DMS 273 (cell line): ENCODE measurements at regions not wholly inside any gene's neighbourhood (a gene's known extent, or its start where the extent isn't known, plus 50 kb on each side); places are given as distances from the start of the nearest gene placed in this dataset.
A peak's percentile ranks its signal among the peaks of the same experiment; 100 is the strongest.
"Not testable (repeated sequence)": the region's sequence is repeated elsewhere in the genome, so short reads cannot be mapped to it uniquely, and the experiment has no call there.

Source experiments
- DNase-seq: peaks from one replicate; lab custom pipeline; 2025; ENCODE audit not compliant: unreplicated experiment; lab: John Stamatoyannopoulos, UW

GRCh38 chr12:76183459-76184186, 99.1 kb upstream of the NAP1L1 start:
- no peak for DNase-seq

DNA sequence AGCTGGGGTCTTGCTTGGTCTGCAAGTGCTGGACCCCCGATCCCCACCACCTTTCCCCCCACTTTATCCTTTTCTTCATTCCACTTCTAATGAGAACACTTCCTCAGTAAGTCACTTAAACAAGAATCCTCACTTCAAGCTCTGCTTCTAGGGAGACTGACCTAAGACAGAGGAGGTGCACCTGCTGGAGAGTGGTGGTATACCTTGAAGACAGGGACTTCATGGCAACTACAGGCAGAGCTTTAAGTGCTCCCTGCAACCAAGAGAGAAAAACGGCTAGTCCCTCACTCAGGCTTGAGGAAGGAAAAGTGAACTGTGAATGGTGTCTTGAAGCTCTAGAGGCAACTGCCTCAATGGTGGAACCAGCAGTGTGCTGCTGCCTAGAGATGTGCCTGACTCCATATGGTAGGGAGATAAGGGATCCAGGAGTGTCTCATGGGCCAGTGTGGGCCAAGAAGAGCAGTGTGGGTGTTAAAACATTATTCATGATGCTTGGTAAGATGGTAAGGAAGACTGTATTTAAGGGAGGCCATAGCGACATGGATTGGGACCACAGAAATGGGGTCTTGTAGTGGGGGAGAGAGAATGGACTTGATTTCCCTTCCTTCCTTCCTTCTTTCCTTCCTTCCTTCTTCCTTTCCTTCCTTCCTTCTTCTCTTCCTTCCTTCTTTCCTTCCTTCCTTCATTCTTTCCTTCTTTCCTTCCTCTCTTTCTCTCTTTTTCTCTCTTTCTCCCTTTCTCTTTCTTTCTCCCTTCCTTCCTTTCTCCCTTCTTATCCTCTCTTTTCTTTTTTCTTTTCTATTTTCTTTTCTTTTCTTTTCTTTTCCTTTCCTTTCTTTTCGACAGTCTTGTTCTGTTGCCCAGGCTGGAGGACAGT, 96.2 kb upstream of the NAP1L1 start:
- no peak for DNase-seq

GRCh38 chr12:76178452-76178851, 94.0 kb upstream of the NAP1L1 start:
- DNase-seq, result no peak

DNA sequence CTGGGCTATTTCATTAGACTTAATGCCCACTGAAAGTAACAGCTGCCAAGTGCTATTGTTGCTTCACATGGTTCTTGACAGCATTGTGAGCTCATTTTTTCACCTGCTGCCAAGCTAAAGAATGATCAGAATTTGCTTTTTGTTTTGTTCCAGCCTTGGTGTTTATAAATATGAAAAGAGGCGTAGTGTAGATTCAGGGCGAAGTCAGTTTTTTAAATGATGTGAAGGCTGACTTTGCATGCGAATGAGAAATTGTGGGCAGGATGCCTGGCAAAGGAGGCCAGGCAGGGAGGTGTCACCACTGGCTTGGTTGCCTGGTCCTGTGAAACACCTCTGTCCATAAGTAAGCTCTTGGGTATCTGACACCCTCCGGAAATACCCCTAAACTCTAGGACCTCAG, 93.3 kb upstream of the NAP1L1 start:
- no peak for DNase-seq

GRCh38 chr12:76176940-76177339, 92.5 kb upstream of the NAP1L1 start:
- no peak for DNase-seq

DNA sequence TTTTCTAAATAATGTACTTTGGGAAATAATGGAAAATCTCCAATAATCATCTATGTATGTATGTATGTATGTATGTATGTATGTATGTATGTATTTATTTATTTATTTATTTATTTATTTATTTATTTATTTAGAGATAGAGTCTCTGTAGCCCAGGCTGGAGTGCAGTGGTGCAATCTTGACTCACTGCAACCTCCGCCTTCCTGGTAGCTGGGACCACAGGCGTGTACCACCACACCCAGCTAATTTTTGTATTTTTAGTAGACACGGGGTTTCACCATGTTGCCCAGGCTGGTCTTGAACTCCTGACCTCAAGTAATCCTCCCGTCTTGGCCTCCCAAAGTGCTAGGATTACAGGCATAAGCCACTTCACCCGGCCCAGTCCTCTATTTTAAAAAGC, 91.5 kb upstream of the NAP1L1 start:
- not testable (repeated sequence) for DNase-seq

GRCh38 chr12:76173756-76174155, 89.3 kb upstream of the NAP1L1 start:
- no peak for DNase-seq

- DNase-seq, result peak; percentile 15
Measured at GRCh38 chr12:76158518-76159321, 74.2 kb upstream of the NAP1L1 start.

- DNase-seq, result no peak
Measured at GRCh38 chr12:76156726-76157125, 72.2 kb upstream of the NAP1L1 start.

DNA sequence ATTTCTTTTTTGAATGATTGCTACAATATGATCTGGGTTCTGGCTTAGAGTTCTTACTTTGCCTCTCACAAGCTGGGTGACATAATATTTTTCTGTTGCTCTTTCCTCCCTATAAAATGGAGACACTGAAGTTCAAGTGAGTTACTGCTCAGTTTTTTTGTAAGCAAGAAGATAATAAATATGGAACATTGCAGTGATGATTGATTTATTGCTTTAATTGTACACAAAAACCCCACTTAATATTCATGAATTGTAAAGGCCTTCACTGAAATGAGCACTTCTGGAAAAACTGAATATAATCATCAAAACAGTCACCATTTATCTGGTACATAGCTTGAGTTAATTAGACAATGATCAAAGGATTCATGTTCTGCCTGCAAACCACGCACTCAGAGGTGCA, 71.8 kb upstream of the NAP1L1 start:
- DNase-seq, result no peak

GRCh38 chr12:76155157-76155670, 70.7 kb upstream of the NAP1L1 start:
- no peak for DNase-seq

GRCh38 chr12:76153616-76154015, 69.1 kb upstream of the NAP1L1 start:
- no peak for DNase-seq

- no peak for DNase-seq
Measured at GRCh38 chr12:76152181-76152807, 67.8 kb upstream of the NAP1L1 start.

GRCh38 chr12:76144245-76144549, 59.7 kb upstream of the NAP1L1 start:
- DNase-seq, result peak; percentile 44

- DNase-seq, result no peak
Measured at GRCh38 chr12:76143343-76144244, 59.1 kb upstream of the NAP1L1 start.

DNA sequence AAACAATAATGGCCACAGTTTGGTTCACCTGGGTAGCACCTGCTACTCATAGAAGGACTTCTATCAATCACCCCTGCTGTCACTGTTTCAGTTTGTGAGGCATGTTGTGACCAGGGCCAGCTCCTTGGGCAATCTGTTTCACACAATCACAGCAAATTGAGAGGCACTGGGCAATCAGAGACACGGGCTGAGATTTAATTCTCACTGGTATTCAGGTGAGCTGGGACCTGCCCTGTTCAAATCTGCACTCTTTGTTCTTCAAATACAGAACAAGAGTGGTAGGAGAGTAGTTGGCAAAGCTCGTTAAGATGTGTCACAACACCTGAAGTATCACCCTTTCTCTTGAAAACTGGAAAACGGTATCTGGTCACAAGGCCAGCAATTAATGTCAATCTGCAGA, 57.8 kb upstream of the NAP1L1 start:
- no peak for DNase-seq

- no peak for DNase-seq
Measured at GRCh38 chr12:76138656-76139055, 54.2 kb upstream of the NAP1L1 start.

DNA sequence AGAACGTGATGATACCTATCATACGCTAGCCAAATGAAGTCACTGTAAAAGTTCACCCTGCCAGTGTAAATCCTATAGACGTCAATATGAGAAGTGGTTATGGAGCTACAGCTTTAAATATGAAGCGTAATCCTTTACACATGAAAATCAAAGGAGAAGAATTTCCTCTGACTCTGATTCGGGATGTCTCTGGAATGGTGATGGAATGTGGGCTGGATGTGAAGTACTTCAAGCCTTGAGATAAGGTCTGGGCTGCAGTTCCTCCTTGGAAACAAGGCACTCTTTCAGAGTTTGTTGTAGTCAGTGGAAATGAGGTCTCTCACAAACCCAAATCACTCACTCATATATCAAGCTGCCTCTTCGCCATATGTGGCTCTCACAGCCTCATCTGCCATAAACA, 53.1 kb upstream of the NAP1L1 start:
- no peak for DNase-seq

DNA sequence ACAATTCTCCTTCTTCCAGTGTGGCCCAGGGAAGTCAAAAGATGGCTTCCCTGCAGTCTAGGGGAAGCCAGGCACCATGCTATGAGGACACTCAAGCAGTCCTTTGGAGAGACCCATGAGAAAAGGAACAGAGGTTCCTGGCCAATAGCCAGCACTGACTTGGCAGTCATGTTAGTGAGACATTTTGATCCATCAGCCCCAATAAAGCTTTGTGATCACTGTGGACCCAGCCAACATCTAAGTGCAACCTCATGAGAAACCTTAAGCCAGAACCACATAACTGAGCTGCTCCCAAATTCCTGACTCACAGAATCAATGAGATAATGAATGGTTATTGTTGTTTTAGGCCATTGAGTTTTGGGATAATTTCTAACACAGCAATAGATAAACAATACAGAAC, 51.0 kb upstream of the NAP1L1 start:
- no peak for DNase-seq
